Large intestine (tissue), 3 donors: ENCODE measurements at regions not wholly inside any gene's neighbourhood (a gene's known extent, or its start where the extent isn't known, plus 50 kb on each side); places are given as distances from the start of the nearest gene placed in this dataset.
"Not testable (repeated sequence)": the region's sequence is repeated elsewhere in the genome, so short reads cannot be mapped to it uniquely, and the experiment has no call there.

Source experiments
- DNase-seq, 2 donors: peaks; one replicate each; pipeline versions ENCODE4 v3.0.0 to v3.0.0-alpha.2; 2013
- H3K27ac ChIP-seq: one replicate; pipeline ENCODE4 v1.5.1; 2013; ENCODE audit warnings: low read length
- H3K27me3 ChIP-seq: 2 replicates; pipeline ENCODE4 v1.6.1; 2013; ENCODE audit warnings: low read length; ENCODE audit not compliant: control insufficient read depth, insufficient read depth
- H3K36me3 ChIP-seq: 2 replicates; pipeline ENCODE4 v1.6.1; 2013; ENCODE audit warnings: low read length; ENCODE audit not compliant: control insufficient read depth, insufficient read depth
- H3K4me1 ChIP-seq: one replicate; pipeline ENCODE4 v1.6.1; 2013; ENCODE audit warnings: low read length; ENCODE audit not compliant: control insufficient read depth, insufficient read depth
- H3K4me3 ChIP-seq: one replicate; pipeline ENCODE4 v1.5.1; 2013; ENCODE audit warnings: low read length
- H3K9me3 ChIP-seq: one replicate; pipeline ENCODE4 v1.6.1; 2013; ENCODE audit warnings: mild to moderate bottlenecking, low read depth, low read length, moderate library complexity; ENCODE audit not compliant: control insufficient read depth
- WGBS: methylation state at CpG from one replicate; pipeline ENCODE4 v1.1.5; 2013; ENCODE audit warnings: low lambda C conversion rate; ENCODE audit not compliant: insufficient coverage; 5-methylcytosine and 5-hydroxymethylcytosine counted together

GRCh38 chr1:31485166-31485565 lies 72.2 kb downstream of the SERINC2 start:
- H3K9me3 ChIP-seq: peaks cover 4% of the 10 kb centered on the region
- WGBS: no CpG with 5 or more reads among the region's 5 CpGs
- H3K4me1 ChIP-seq: peaks cover 5% of the 10 kb centered on the region
- H3K27me3 ChIP-seq: no peaks in the 10 kb centered on the region
- H3K4me3 ChIP-seq: no peak overlapping the region
- DNase-seq: no peak
- H3K36me3 ChIP-seq: no peaks in the 10 kb centered on the region
- no peak overlapping the region for H3K27ac ChIP-seq

- peak in 1 of 2 donors; percentile 54 for DNase-seq
- Histone ChIP-seq H3K27ac (peak overlapping the region; percentile 57), H3K4me3 (no peak overlapping the region), H3K27me3 (no peaks in the 10 kb centered on the region), H3K4me1 (peaks cover 5% of the 10 kb centered on the region), H3K9me3 (no peaks in the 10 kb centered on the region), H3K36me3 (no peaks in the 10 kb centered on the region)
- 70% methylated on average over 2 of the region's 3 CpGs for WGBS
These were observed 74.1 kb downstream of the SERINC2 start for GRCh38 chr1:31487143-31487542.

- H3K36me3 ChIP-seq: no peaks in the 10 kb centered on the region
- H3K27ac ChIP-seq: peak overlapping the region; percentile 57
- no peak overlapping the region for H3K4me3 ChIP-seq
- H3K9me3 ChIP-seq: no peaks in the 10 kb centered on the region
- WGBS: 50% methylated on average over 1 of the region's 5 CpGs
- H3K27me3 ChIP-seq: no peaks in the 10 kb centered on the region
- peak; percentile 48 to 68 for DNase-seq
- H3K4me1 ChIP-seq: peaks cover 5% of the 10 kb centered on the region
These were observed 74.8 kb downstream of the SERINC2 start for GRCh38 chr1:31487721-31488293.

- no peaks in the 10 kb centered on the region for H3K9me3 ChIP-seq
- no CpG with 5 or more reads among the region's 4 CpGs for WGBS
- no peak for DNase-seq
- H3K36me3 ChIP-seq: no peaks in the 10 kb centered on the region
- H3K4me3 ChIP-seq: no peak overlapping the region
- no peak overlapping the region for H3K27ac ChIP-seq
- peaks cover 4% of the 10 kb centered on the region for H3K4me1 ChIP-seq
- H3K27me3 ChIP-seq: no peaks in the 10 kb centered on the region
These were observed 75.5 kb downstream of the SERINC2 start for GRCh38 chr1:31488528-31488927.

GRCh38 chr1:31489575-31489974 lies 76.6 kb downstream of the SERINC2 start:
- H3K27ac ChIP-seq, H3K4me3 ChIP-seq, H3K36me3 ChIP-seq, H3K4me1 ChIP-seq, H3K9me3 ChIP-seq, DNase-seq, H3K27me3 ChIP-seq: not testable (repeated sequence)
- 90% methylated on average over 2 of the region's 3 CpGs for WGBS

- H3K27me3 ChIP-seq, H3K4me3 ChIP-seq, H3K36me3 ChIP-seq, H3K27ac ChIP-seq, DNase-seq, H3K9me3 ChIP-seq, H3K4me1 ChIP-seq: not testable (repeated sequence)
- no CpG with 5 or more reads among the region's 1 CpG for WGBS
These were observed 77.6 kb downstream of the SERINC2 start for GRCh38 chr1:31490596-31490995.

- DNase-seq, H3K4me3 ChIP-seq, H3K27ac ChIP-seq, H3K9me3 ChIP-seq, H3K27me3 ChIP-seq, H3K4me1 ChIP-seq, H3K36me3 ChIP-seq: not testable (repeated sequence)
- WGBS: no CpG with 5 or more reads among the region's 5 CpGs
These were observed 81.0 kb upstream of the TINAGL1 start for GRCh38 chr1:31495351-31495750.

GRCh38 chr1:31495770-31496169 lies 80.5 kb upstream of the TINAGL1 start:
- 83% methylated on average over 1 of the region's 2 CpGs for WGBS
- H3K4me3 ChIP-seq, H3K36me3 ChIP-seq, DNase-seq, H3K9me3 ChIP-seq, H3K27ac ChIP-seq, H3K27me3 ChIP-seq, H3K4me1 ChIP-seq: not testable (repeated sequence)

GRCh38 chr1:31497601-31498000 lies 78.7 kb upstream of the TINAGL1 start:
- H3K27ac ChIP-seq: no peak overlapping the region
- no peaks in the 10 kb centered on the region for H3K9me3 ChIP-seq
- no peak for DNase-seq
- WGBS: no CpG with 5 or more reads among the region's 6 CpGs
- H3K4me1 ChIP-seq: no peaks in the 10 kb centered on the region
- H3K36me3 ChIP-seq: no peaks in the 10 kb centered on the region
- no peaks in the 10 kb centered on the region for H3K27me3 ChIP-seq
- H3K4me3 ChIP-seq: no peak overlapping the region

GRCh38 chr1:31498376-31499040 lies 77.8 kb upstream of the TINAGL1 start:
- Histone ChIP-seq H3K27me3 (no peaks in the 10 kb centered on the region), H3K4me3 (no peak overlapping the region), H3K27ac (no peak overlapping the region), H3K4me1 (no peaks in the 10 kb centered on the region), H3K9me3 (no peaks in the 10 kb centered on the region), H3K36me3 (no peaks in the 10 kb centered on the region)
- no peak for DNase-seq
- WGBS: no CpG with 5 or more reads among the region's 11 CpGs

GRCh38 chr1:31501505-31501904 lies 74.8 kb upstream of the TINAGL1 start:
- peaks cover 2% of the 10 kb centered on the region for H3K9me3 ChIP-seq
- no peaks in the 10 kb centered on the region for H3K27me3 ChIP-seq
- H3K4me1 ChIP-seq: no peaks in the 10 kb centered on the region
- WGBS: no CpG with 5 or more reads among the region's 5 CpGs
- DNase-seq: no peak
- no peak overlapping the region for H3K27ac ChIP-seq
- H3K36me3 ChIP-seq: no peaks in the 10 kb centered on the region
- no peak overlapping the region for H3K4me3 ChIP-seq
